Lung (tissue), 10 donors: ENCODE measurements at regions not wholly inside any gene's neighbourhood (a gene's known extent, or its start where the extent isn't known, plus 50 kb on each side); places are given as distances from the start of the nearest gene placed in this dataset. TPM values are rescaled to one million over a fixed set of nuclear protein-coding genes. Genes with fewer than 3 reads are reported as not detected.
"Not testable (repeated sequence)": the region's sequence is repeated elsewhere in the genome, so short reads cannot be mapped to it uniquely, and the experiment has no call there.

ENCODE experiments used
- ATAC-seq: fragments of 200-7000 bp; cut with Tn5 transposase; one replicate; pipeline ENCODE4 v1.9.1; 2020; ENCODE audit warnings: moderate number of reproducible peaks; ENCODE audit not compliant: insufficient read depth, low FRiP score
- DNase-seq, 3 donors: peaks; one replicate each; pipeline ENCODE4 v3.0.0-alpha.2; 2013 to 2017
- H3K27ac ChIP-seq, 2 donors: one replicate each; pipeline ENCODE4 v1.5.1; 2013; ENCODE audit warnings: mild to moderate bottlenecking in 2 of 2, moderate library complexity in 2 of 2, control low read depth in 1 of 2, inconsistent platforms in 1 of 2, low read depth in 1 of 2, low read length in 1 of 2
- H3K27me3 ChIP-seq, 3 donors: one replicate each; pipeline ENCODE4 v1.5.1; 2013; ENCODE audit warnings: low read length in 2 of 3; ENCODE audit not compliant: control insufficient read depth in 3 of 3, insufficient read depth in 3 of 3
- H3K36me3 ChIP-seq, 4 donors: one replicate each; pipeline ENCODE4 v1.5.1; 2013; ENCODE audit warnings: low read length in 4 of 4, mild to moderate bottlenecking in 1 of 4, moderate library complexity in 1 of 4; ENCODE audit not compliant: control insufficient read depth in 4 of 4, insufficient read depth in 4 of 4
- H3K4me1 ChIP-seq, 5 donors: one replicate each; pipeline ENCODE4 v1.5.1; 2013; ENCODE audit warnings: low read length in 5 of 5, mild to moderate bottlenecking in 2 of 5, moderate library complexity in 1 of 5; ENCODE audit not compliant: control insufficient read depth in 5 of 5, insufficient read depth in 5 of 5
- H3K4me3 ChIP-seq: one replicate; pipeline ENCODE4 v1.5.1; 2013; ENCODE audit warnings: mild to moderate bottlenecking, control low read depth, moderate library complexity
- H3K9ac ChIP-seq, 2 donors: one replicate each; pipeline ENCODE4 v1.5.1; 2013; ENCODE audit warnings: low read length in 2 of 2, control low read depth in 1 of 2; ENCODE audit not compliant: insufficient read depth in 1 of 2
- H3K9me3 ChIP-seq, 4 donors: one replicate each; pipeline ENCODE4 v1.5.1; 2013; ENCODE audit warnings: low read length in 3 of 4, mild to moderate bottlenecking in 1 of 4, moderate library complexity in 1 of 4; ENCODE audit not compliant: control insufficient read depth in 4 of 4, insufficient read depth in 3 of 4
- WGBS, 2 donors: extraction: QIAGEN DNeasy Blood & Tissue Kit; methylation state at CpG; one replicate each; pipeline ENCODE4 v1.1.7; 2013; 5-methylcytosine and 5-hydroxymethylcytosine counted together
- small RNA-seq: library from RNA; depleted of rRNA; stranded (forward); fragments of <200 nt; gene quantifications from one replicate; pipeline ENCODE3, GENCODE V24; 2014; ENCODE audit warnings: low replicate concordance
- donor health status: Bipolar disorder and iron deficiency.
- donor health status: healthy.
- donor health status: DM: yes; HTN: yes; CAD: no.

DNA sequence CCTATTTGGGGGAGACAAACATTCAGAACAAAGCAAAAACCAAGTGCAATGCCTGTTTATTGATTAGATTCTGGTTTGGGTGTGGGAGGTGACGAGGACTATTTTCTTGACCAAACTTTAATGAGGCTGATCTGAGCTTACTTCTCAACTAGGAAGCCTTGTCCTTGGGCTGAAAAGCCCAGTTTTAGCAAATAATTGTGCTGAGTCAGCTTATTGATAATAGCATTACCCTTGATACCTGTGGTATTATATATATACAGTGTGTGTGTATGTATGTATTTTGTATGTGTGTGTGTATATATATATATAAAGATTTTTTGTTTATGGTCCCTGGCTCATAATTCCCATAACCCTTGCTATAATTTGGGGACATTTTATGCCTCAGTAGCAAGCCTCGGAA, 880.6 kb downstream of the PCDH11X start:
- H3K27me3 ChIP-seq, H3K4me1 ChIP-seq, H3K9ac ChIP-seq, H3K36me3 ChIP-seq, DNase-seq, H3K4me3 ChIP-seq, ATAC-seq, H3K27ac ChIP-seq, H3K9me3 ChIP-seq: not testable (repeated sequence)
- WGBS, 2 donors = 88 to 91% methylated on average over 1 to 2 of the region's 2 CpGs

DNA sequence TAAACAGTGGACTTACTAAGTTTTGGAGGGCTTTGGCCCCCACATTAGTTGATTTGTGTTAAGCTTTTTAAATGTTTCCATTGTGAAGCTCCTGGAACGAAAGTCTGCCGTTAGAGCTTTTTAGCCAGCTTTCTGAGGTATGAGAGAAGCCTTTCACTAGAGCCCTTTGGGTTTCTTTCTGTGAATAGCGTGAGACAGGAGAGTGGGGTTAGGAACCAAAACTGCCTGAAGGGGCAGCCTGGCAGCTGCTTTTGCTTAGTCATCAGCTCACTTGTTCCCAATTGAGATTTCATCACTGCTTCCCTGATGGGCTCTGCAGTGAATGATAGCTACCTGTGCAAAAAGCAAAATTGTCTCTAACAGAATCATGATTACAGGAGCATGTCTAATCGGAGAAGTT, 913.6 kb downstream of the PCDH11X start:
- not testable (repeated sequence) for DNase-seq, H3K27ac ChIP-seq, H3K27me3 ChIP-seq, H3K9ac ChIP-seq, H3K4me3 ChIP-seq, ATAC-seq, H3K36me3 ChIP-seq, H3K4me1 ChIP-seq, H3K9me3 ChIP-seq
- 92 to 96% methylated on average over 3 to 4 of the region's 4 CpGs for WGBS, 2 donors

DNA sequence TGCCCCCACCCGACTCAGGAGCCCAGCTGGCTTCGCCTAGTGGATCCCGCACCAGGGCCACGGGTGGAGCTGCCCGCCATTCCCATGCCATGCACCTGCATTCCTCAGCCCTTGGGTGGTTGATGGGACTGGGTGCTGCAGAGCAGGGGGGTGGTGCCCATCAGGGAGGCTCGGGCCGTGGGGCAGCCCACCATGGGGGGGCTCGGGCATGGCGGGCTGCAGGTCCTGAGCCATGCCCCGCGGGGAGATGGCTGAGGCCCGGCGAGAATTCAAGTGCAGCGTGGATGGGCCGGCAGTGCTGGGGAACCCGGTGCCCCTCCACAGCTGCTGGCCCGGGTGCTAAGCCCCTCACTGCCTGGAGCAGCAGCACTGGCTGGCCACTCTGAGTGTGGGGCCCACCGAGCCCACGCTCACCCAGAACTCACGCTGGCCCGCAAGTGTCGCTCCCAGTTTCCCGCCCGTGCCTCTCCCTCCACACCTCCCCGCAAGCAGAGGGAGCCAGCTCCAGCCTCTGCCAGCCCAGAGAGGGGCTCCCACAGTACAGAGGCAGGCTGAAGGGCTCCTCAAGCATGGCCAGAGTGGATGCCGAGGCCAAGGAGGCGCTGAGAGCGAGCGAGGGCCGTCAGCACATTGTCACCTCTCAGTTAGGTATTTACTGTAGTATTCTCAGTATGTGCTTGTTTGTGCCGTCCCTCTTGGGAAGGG, 920.4 kb downstream of the PCDH11X start:
- not testable (repeated sequence) for H3K36me3 ChIP-seq, H3K9me3 ChIP-seq, H3K4me1 ChIP-seq, H3K27ac ChIP-seq, H3K9ac ChIP-seq, DNase-seq, H3K4me3 ChIP-seq, H3K27me3 ChIP-seq, ATAC-seq
- WGBS, 2 donors = 94% methylated on average over 22 to 31 of the region's 31 CpGs

DNA sequence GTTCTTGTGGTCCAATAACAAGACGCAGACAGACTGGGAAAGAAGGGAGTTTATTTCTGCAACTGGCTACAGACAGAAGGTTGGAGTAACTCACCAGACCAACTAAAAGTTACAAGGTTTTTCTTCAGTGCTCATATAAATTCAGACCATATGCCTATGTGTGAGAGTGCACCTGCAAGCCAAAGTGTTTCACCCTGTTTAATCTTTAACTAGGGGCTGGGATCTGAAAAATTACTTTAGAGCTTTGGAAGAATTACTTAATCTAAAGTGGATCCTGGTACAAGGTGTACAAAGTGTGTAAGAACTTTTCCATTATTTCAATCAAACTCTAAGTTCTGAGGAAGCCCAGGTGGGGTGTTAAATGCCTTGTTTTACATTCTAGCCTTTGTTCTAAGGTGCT, 930.6 kb downstream of the PCDH11X start:
- not testable (repeated sequence) for H3K4me3 ChIP-seq, H3K27ac ChIP-seq, H3K9ac ChIP-seq, H3K27me3 ChIP-seq, ATAC-seq, H3K9me3 ChIP-seq, H3K4me1 ChIP-seq, H3K36me3 ChIP-seq
- 68 to 79% methylated on average over 1 of the region's 1 CpG for WGBS, 2 donors
- DNase-seq = peak in 2 of 3 donors; percentile 2 to 21

Small RNA genes in the stretch of these regions (small RNA-seq; reads per million reads assigned to genes)
- not detected for gene SNX3P1X
